Endodermal cell (in vitro differentiated cells): ENCODE measurements at regions not wholly inside any gene's neighbourhood (a gene's known extent, or its start where the extent isn't known, plus 50 kb on each side); places are given as distances from the start of the nearest gene placed in this dataset.

ENCODE experiments used
- DNase-seq: peaks from one replicate; pipeline ENCODE4 v3.0.0-alpha.2; 2017
- H3K27ac ChIP-seq: 2 replicates; pipeline ENCODE4 v1.5.1; 2013; ENCODE audit warnings: mild to moderate bottlenecking, low read depth, low read length, moderate library complexity
- H3K27me3 ChIP-seq: 2 replicates; pipeline ENCODE4 v1.6.1; 2013; ENCODE audit warnings: mild to moderate bottlenecking, low read length, moderate library complexity; ENCODE audit not compliant: insufficient read depth, control insufficient read depth, poor library complexity, severe bottlenecking
- H3K36me3 ChIP-seq: 2 replicates; pipeline ENCODE4 v1.7.0; 2013; ENCODE audit warnings: mild to moderate bottlenecking, low read length, moderate library complexity; ENCODE audit not compliant: control insufficient read depth, insufficient read depth
- H3K4me1 ChIP-seq: one replicate; pipeline ENCODE4 v1.7.0; 2013; ENCODE audit warnings: low read length; ENCODE audit not compliant: control insufficient read depth, insufficient read depth
- H3K4me3 ChIP-seq: 2 replicates; pipeline ENCODE4 v1.5.1; 2013; ENCODE audit warnings: mild to moderate bottlenecking, low read length, moderate library complexity
- H3K9ac ChIP-seq: 2 replicates; pipeline ENCODE4 v1.6.1; 2013; ENCODE audit warnings: mild to moderate bottlenecking, low read length, moderate library complexity; ENCODE audit not compliant: poor library complexity, severe bottlenecking; ENCODE audit errors: extremely low read depth
- H3K9me3 ChIP-seq: 2 replicates; pipeline ENCODE4 v1.6.1; 2013; ENCODE audit warnings: mild to moderate bottlenecking, low read length, moderate library complexity; ENCODE audit not compliant: control insufficient read depth
- H3K27ac Mint-ChIP-seq: 2 replicates; pipeline ENCODE4 v1.8.0; 2020; ENCODE audit warnings: mixed read lengths
- H3K27me3 Mint-ChIP-seq: 2 replicates; pipeline ENCODE4 v1.8.0; 2021; ENCODE audit warnings: mild to moderate bottlenecking, mixed read lengths; ENCODE audit not compliant: insufficient read depth
- H3K36me3 Mint-ChIP-seq: 2 replicates; pipeline ENCODE4 v1.8.0; 2020; ENCODE audit warnings: low read depth, mixed read lengths
- H3K4me1 Mint-ChIP-seq: 2 replicates; pipeline ENCODE4 v1.8.0; 2020; ENCODE audit warnings: mixed read lengths
- H3K4me3 Mint-ChIP-seq: 2 replicates; pipeline ENCODE4 v1.8.0; 2020; ENCODE audit warnings: mild to moderate bottlenecking, moderate library complexity, mixed read lengths
- H3K9me3 Mint-ChIP-seq: 2 replicates; pipeline ENCODE4 v1.8.0; 2020; ENCODE audit warnings: mild to moderate bottlenecking, mixed read lengths
- CTCF ChIP-seq: fragments of 200-600 bp; sonication (generic); conservative IDR thresholded peaks from 2 replicates; pipeline ENCODE4 v1.5.0; 2021; ENCODE audit warnings: antibody characterized with exemption, mild to moderate bottlenecking
- WGBS, 2 experiments: methylation state at CpG; one replicate each; pipeline versions ENCODE4 v1.1.5 to v1.1.7; 2013; ENCODE audit warnings: missing lambda C conversion rate in 2 of 2, mixed read lengths in 1 of 2; ENCODE audit not compliant: insufficient coverage in 1 of 2, insufficient read length in 1 of 2; 5-methylcytosine and 5-hydroxymethylcytosine counted together

GRCh38 chr6:6483168-6483567 lies 105.4 kb upstream of the LY86 start:
- Histone ChIP-seq H3K27ac (no peak overlapping the region), H3K9me3 (peaks cover 33% of the 10 kb centered on the region), H3K4me1 (no peaks in the 10 kb centered on the region), H3K9ac (no peak overlapping the region), H3K4me3 (no peak overlapping the region), H3K27me3 (no peaks in the 10 kb centered on the region), H3K36me3 (no peaks in the 10 kb centered on the region)
- no peak for TF ChIP-seq CTCF
- 90 to 100% methylated on average over 2 of the region's 2 CpGs for WGBS, 2 experiments
- H3K27ac Mint-ChIP-seq, result no peak overlapping the region
- no peak for DNase-seq
- H3K27me3 Mint-ChIP-seq, result no peaks in the 10 kb centered on the region
- peaks cover 6% of the 10 kb centered on the region for H3K9me3 Mint-ChIP-seq
- H3K4me1 Mint-ChIP-seq, result peaks cover 6% of the 10 kb centered on the region
- no peak overlapping the region for H3K4me3 Mint-ChIP-seq
- H3K36me3 Mint-ChIP-seq, result no peaks in the 10 kb centered on the region

GRCh38 chr6:6483733-6484132 lies 104.8 kb upstream of the LY86 start:
- Histone ChIP-seq H3K27ac (no peak overlapping the region), H3K9ac (no peak overlapping the region), H3K4me3 (no peak overlapping the region), H3K4me1 (no peaks in the 10 kb centered on the region), H3K27me3 (no peaks in the 10 kb centered on the region), H3K36me3 (no peaks in the 10 kb centered on the region), H3K9me3 (peaks cover 28% of the 10 kb centered on the region)
- no peak overlapping the region for H3K4me3 Mint-ChIP-seq
- DNase-seq, result no peak
- peaks cover 5% of the 10 kb centered on the region for H3K9me3 Mint-ChIP-seq
- no peak for TF ChIP-seq CTCF
- H3K27ac Mint-ChIP-seq, result no peak overlapping the region
- no peaks in the 10 kb centered on the region for H3K36me3 Mint-ChIP-seq
- H3K4me1 Mint-ChIP-seq, result peaks cover 3% of the 10 kb centered on the region
- no peaks in the 10 kb centered on the region for H3K27me3 Mint-ChIP-seq
- 100% methylated on average over 2 of the region's 2 CpGs; no CpG with 5 or more reads in 1 of the 2 experiments for WGBS, 2 experiments

- Histone ChIP-seq H3K4me1 (no peaks in the 10 kb centered on the region), H3K9ac (no peak overlapping the region), H3K9me3 (peaks cover 20% of the 10 kb centered on the region), H3K27me3 (no peaks in the 10 kb centered on the region), H3K27ac (no peak overlapping the region), H3K36me3 (no peaks in the 10 kb centered on the region), H3K4me3 (no peak overlapping the region)
- H3K36me3 Mint-ChIP-seq, result no peaks in the 10 kb centered on the region
- no peak for DNase-seq
- no peak overlapping the region for H3K27ac Mint-ChIP-seq
- no peak overlapping the region for H3K4me3 Mint-ChIP-seq
- H3K9me3 Mint-ChIP-seq, result no peaks in the 10 kb centered on the region
- no peaks in the 10 kb centered on the region for H3K4me1 Mint-ChIP-seq
- 78 to 91% methylated on average over 3 to 4 of the region's 4 CpGs for WGBS, 2 experiments
- no peaks in the 10 kb centered on the region for H3K27me3 Mint-ChIP-seq
- no peak for TF ChIP-seq CTCF
Measured at GRCh38 chr6:6484681-6485080, 103.8 kb upstream of the LY86 start.
